ENCODE measurements at regions not wholly inside any gene's neighbourhood (a gene's known extent, or its start where the extent isn't known, plus 50 kb on each side); places are given as distances from the start of the nearest gene placed in this dataset.
"Not testable (repeated sequence)": the region's sequence is repeated elsewhere in the genome, so short reads cannot be mapped to it uniquely, and the experiment has no call there.

DNA sequence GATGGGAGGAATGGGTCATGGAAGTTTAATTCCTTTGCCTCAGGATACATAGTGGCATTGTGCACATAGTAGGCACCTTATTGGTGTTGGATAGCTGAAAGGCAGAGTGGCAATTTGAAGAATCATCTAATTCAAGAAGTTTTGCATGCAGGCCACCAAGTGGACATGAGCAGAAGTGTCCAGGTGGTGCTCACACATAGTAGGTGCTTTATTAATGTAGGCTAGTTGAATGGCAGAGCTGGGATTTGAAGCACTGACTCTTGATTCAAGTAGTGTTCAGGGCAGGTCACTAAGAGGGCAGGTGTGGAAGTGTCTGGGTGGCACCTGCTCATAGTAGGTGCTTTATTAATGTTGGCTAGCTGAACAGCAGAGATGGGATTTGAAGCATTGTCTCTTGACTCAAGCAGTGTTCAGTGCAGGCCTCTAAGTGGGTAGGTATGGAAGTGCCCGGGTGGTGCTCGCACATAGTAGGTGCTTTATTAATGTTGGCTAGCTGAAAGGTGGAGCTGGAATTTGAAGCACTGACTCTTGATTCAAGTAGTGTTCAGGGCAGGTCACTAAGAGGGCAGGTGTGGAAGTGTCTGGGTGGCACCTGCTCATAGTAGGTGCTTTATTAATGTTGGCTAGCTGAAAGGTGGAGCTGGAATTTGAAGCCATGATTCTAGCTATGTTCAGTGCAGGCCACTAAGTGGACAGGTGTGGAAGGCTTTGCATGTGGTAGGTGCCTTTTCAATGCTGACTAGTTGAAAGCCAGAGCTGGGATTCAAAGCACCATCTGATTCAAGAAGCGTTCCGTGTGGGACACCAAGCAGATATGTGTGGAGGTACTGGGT is 58.3 kb upstream of the SORCS2 start:
- WGBS, 2 experiments (ENCODE audit: insufficient coverage in 2 of 2): 87 to 100% methylated on average over 2 to 4 of the region's 4 CpGs
- H3K4me3 ChIP-seq (ENCODE audit: extremely low read depth, insufficient read depth, low read length, poor library complexity, severe bottlenecking); H3K27ac ChIP-seq (ENCODE audit: low read depth, low read length, severe bottlenecking); H3K36me3 ChIP-seq (ENCODE audit: control insufficient read depth, insufficient read depth, low read length); H3K9me3 ChIP-seq (ENCODE audit: control insufficient read depth, low read length): not testable (repeated sequence)
- H3K4me1 ChIP-seq (ENCODE audit: control insufficient read depth, insufficient read depth, low read length, poor library complexity, severe bottlenecking): peaks cover 16% of the 10 kb centered on the region

GRCh38 chr4:7132730-7133582 is 59.4 kb upstream of the SORCS2 start:
- Histone ChIP-seq H3K4me1 (ENCODE audit: control insufficient read depth, insufficient read depth, low read length, poor library complexity, severe bottlenecking) (peaks cover 16% of the 10 kb centered on the region), H3K9me3 (ENCODE audit: control insufficient read depth, low read length) (peaks cover 4% of the 10 kb centered on the region), H3K4me3 (ENCODE audit: extremely low read depth, insufficient read depth, low read length, poor library complexity, severe bottlenecking) (no peak overlapping the region), H3K36me3 (ENCODE audit: control insufficient read depth, insufficient read depth, low read length) (no peaks in the 10 kb centered on the region), H3K27ac (ENCODE audit: low read depth, low read length, severe bottlenecking) (no peak overlapping the region)
- WGBS, 2 experiments (ENCODE audit: insufficient coverage in 2 of 2): 97% methylated on average over 4 of the region's 4 CpGs

- Histone ChIP-seq H3K4me1 (ENCODE audit: control insufficient read depth, insufficient read depth, low read length, poor library complexity, severe bottlenecking) (peaks cover 16% of the 10 kb centered on the region), H3K27ac (ENCODE audit: low read depth, low read length, severe bottlenecking) (no peak overlapping the region), H3K36me3 (ENCODE audit: control insufficient read depth, insufficient read depth, low read length) (no peaks in the 10 kb centered on the region), H3K4me3 (ENCODE audit: extremely low read depth, insufficient read depth, low read length, poor library complexity, severe bottlenecking) (no peak overlapping the region), H3K9me3 (ENCODE audit: control insufficient read depth, low read length) (peaks cover 4% of the 10 kb centered on the region)
- 74 to 90% methylated on average over 7 to 8 of the region's 11 CpGs for WGBS, 2 experiments (ENCODE audit: insufficient coverage in 2 of 2)
Measured at GRCh38 chr4:7132249-7132648, 60.1 kb upstream of the SORCS2 start.

GRCh38 chr4:7131498-7132031 is 60.8 kb upstream of the SORCS2 start:
- Histone ChIP-seq H3K27ac (ENCODE audit: low read depth, low read length, severe bottlenecking) (no peak overlapping the region), H3K36me3 (ENCODE audit: control insufficient read depth, insufficient read depth, low read length) (no peaks in the 10 kb centered on the region), H3K4me3 (ENCODE audit: extremely low read depth, insufficient read depth, low read length, poor library complexity, severe bottlenecking) (no peak overlapping the region), H3K9me3 (ENCODE audit: control insufficient read depth, low read length) (peaks cover 4% of the 10 kb centered on the region), H3K4me1 (ENCODE audit: control insufficient read depth, insufficient read depth, low read length, poor library complexity, severe bottlenecking) (peaks cover 16% of the 10 kb centered on the region)
- 64 to 67% methylated on average over 3 of the region's 3 CpGs for WGBS, 2 experiments (ENCODE audit: insufficient coverage in 2 of 2)

DNA sequence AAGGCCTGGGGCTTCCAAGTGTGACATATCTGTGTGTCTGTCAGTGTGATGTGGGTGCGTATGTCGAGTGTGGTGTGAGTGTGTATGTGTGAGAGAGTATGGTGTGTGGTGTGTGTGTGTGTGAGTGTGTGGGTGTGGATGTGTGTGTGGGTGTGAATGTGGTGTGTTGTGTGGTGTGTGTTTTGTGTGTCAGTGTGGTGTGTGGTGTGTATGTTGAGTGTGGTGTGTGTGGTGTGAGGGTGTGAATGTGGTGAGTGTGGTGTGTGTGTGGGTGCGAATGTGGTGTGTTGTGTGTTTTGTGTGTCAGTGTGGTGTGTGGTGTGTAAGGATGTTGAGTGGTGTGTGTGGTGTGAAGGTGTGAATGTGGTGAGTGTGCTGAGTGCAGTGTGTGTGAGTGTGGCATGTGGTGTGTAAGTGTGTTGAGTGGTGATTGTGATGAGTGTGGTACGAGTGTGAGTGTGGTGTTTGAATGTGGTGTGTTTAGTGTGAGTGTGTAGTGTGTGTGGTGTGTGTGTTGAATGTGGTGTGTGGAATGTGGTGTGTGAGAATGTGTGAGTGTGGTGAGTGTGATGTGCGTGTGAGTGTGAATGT is 61.6 kb upstream of the SORCS2 start:
- Histone ChIP-seq H3K4me3 (ENCODE audit: extremely low read depth, insufficient read depth, low read length, poor library complexity, severe bottlenecking) (no peak overlapping the region), H3K27ac (ENCODE audit: low read depth, low read length, severe bottlenecking) (no peak overlapping the region), H3K9me3 (ENCODE audit: control insufficient read depth, low read length) (peaks cover 4% of the 10 kb centered on the region), H3K4me1 (ENCODE audit: control insufficient read depth, insufficient read depth, low read length, poor library complexity, severe bottlenecking) (peaks cover 16% of the 10 kb centered on the region), H3K36me3 (ENCODE audit: control insufficient read depth, insufficient read depth, low read length) (no peaks in the 10 kb centered on the region)
- 90 to 93% methylated on average over 5 of the region's 5 CpGs for WGBS, 2 experiments (ENCODE audit: insufficient coverage in 2 of 2)

DNA sequence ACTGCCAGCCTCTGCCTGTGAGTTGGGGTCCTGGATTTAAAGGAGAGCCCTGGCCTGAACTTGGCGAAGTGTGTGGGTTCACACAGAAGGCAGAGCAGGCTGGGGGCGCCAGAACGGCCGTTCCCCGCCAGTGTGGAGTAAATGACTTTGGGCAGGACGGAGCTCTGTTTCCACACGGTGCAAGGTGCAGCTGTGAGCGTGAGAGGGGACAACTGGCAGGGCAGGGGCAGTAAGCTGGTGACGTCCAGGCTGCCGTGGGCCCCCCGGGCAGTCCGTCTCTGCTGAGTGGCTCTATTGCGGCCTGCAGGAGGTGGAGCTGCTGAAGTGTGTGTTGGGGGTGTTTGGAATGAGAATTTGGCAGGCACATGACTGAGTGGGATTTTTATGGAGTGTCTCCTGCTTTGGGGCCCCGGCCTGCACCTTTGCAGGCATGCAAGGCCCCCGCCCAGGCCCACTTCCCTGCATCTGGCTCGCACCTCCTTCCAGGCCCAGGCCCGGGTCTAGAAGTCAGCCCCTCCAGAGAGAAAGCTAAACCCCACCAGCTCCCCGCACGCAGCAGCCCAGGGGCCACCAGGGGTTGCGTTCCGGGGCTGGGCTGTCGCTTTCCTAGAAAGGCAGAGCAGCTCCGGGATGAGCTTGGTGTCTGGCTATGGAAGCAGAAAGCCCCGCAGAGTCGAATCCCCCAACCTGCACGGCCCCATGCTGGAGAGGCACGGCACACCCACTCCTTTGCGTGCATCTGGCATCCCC is 62.2 kb upstream of the GRPEL1 start:
- Histone ChIP-seq H3K9me3 (ENCODE audit: control insufficient read depth, low read length) (peaks cover 4% of the 10 kb centered on the region), H3K27ac (ENCODE audit: low read depth, low read length, severe bottlenecking) (no peak overlapping the region), H3K36me3 (ENCODE audit: control insufficient read depth, insufficient read depth, low read length) (no peaks in the 10 kb centered on the region), H3K4me3 (ENCODE audit: extremely low read depth, insufficient read depth, low read length, poor library complexity, severe bottlenecking) (no peak overlapping the region), H3K4me1 (ENCODE audit: control insufficient read depth, insufficient read depth, low read length, poor library complexity, severe bottlenecking) (peaks cover 14% of the 10 kb centered on the region)
- 88 to 90% methylated on average over 19 to 28 of the region's 28 CpGs for WGBS, 2 experiments (ENCODE audit: insufficient coverage in 2 of 2)

DNA sequence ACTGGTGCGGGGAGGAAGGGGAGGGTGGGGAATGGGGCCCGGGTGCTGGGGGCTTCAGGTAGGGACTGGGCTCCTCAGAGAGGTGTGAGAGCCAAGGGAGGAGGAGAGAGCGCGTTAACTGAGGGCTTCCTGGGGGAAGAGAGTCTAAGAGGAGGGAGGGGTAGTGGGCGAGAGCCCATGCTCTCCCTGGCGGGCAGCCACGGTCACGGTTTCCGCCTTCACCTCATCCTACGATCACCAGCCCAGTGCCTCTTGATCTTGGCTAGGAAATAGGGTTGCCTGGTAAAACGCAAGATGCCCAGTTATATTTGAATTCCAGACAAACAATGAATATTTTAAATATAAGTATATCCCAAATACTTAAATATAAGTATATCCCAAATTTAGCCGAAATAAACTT is 60.8 kb upstream of the GRPEL1 start:
- no peaks in the 10 kb centered on the region for H3K36me3 ChIP-seq (ENCODE audit: control insufficient read depth, insufficient read depth, low read length)
- peaks cover 15% of the 10 kb centered on the region for H3K4me1 ChIP-seq (ENCODE audit: control insufficient read depth, insufficient read depth, low read length, poor library complexity, severe bottlenecking)
- H3K9me3 ChIP-seq (ENCODE audit: control insufficient read depth, low read length): peaks cover 4% of the 10 kb centered on the region
- no peak overlapping the region for H3K4me3 ChIP-seq (ENCODE audit: extremely low read depth, insufficient read depth, low read length, poor library complexity, severe bottlenecking)
- H3K27ac ChIP-seq (ENCODE audit: low read depth, low read length, severe bottlenecking): no peak overlapping the region
- WGBS, 2 experiments (ENCODE audit: insufficient coverage in 2 of 2): 80 to 100% methylated on average over 2 to 7 of the region's 12 CpGs

DNA sequence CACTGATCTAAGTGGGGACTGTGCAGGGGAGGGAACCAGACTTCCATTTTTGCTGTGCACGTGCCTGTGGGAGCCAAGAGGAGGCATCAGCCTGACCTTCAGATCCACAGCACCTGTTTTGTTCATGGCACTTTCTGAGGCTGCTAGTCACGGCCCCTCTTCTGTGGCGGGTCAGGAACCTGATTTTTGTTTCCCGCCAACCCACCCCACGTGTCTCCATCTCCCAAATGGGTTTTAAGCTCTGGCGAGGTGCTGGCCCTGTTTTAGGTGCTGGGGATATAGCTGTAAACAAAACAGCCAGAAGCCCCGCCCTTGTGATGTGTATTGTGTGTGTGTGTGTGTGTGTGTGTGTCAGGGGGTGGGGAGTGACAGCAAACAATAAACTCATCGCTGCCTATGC is 60.4 kb upstream of the GRPEL1 start:
- Histone ChIP-seq H3K4me1 (ENCODE audit: control insufficient read depth, insufficient read depth, low read length, poor library complexity, severe bottlenecking) (peaks cover 15% of the 10 kb centered on the region), H3K9me3 (ENCODE audit: control insufficient read depth, low read length) (peaks cover 4% of the 10 kb centered on the region), H3K27ac (ENCODE audit: low read depth, low read length, severe bottlenecking) (no peak overlapping the region), H3K4me3 (ENCODE audit: extremely low read depth, insufficient read depth, low read length, poor library complexity, severe bottlenecking) (no peak overlapping the region), H3K36me3 (ENCODE audit: control insufficient read depth, insufficient read depth, low read length) (no peaks in the 10 kb centered on the region)
- WGBS, 2 experiments (ENCODE audit: insufficient coverage in 2 of 2): 86 to 95% methylated on average over 3 to 8 of the region's 8 CpGs

- no peaks in the 10 kb centered on the region for H3K9me3 ChIP-seq (ENCODE audit: control insufficient read depth, low read length)
- 88 to 99% methylated on average over 12 to 17 of the region's 18 CpGs for WGBS, 2 experiments (ENCODE audit: insufficient coverage in 2 of 2)
- peaks cover 15% of the 10 kb centered on the region for H3K4me1 ChIP-seq (ENCODE audit: control insufficient read depth, insufficient read depth, low read length, poor library complexity, severe bottlenecking)
- no peak overlapping the region for H3K27ac ChIP-seq (ENCODE audit: low read depth, low read length, severe bottlenecking)
- H3K4me3 ChIP-seq (ENCODE audit: extremely low read depth, insufficient read depth, low read length, poor library complexity, severe bottlenecking): no peak overlapping the region
- H3K36me3 ChIP-seq (ENCODE audit: control insufficient read depth, insufficient read depth, low read length): no peaks in the 10 kb centered on the region
Measured at GRCh38 chr4:7127576-7127975, 59.7 kb upstream of the GRPEL1 start.

GRCh38 chr4:7126981-7127380 is 59.1 kb upstream of the GRPEL1 start:
- Histone ChIP-seq H3K36me3 (ENCODE audit: control insufficient read depth, insufficient read depth, low read length) (no peaks in the 10 kb centered on the region), H3K4me1 (ENCODE audit: control insufficient read depth, insufficient read depth, low read length, poor library complexity, severe bottlenecking) (peaks cover 15% of the 10 kb centered on the region), H3K4me3 (ENCODE audit: extremely low read depth, insufficient read depth, low read length, poor library complexity, severe bottlenecking) (no peak overlapping the region), H3K27ac (ENCODE audit: low read depth, low read length, severe bottlenecking) (no peak overlapping the region), H3K9me3 (ENCODE audit: control insufficient read depth, low read length) (no peaks in the 10 kb centered on the region)
- WGBS, 2 experiments (ENCODE audit: insufficient coverage in 2 of 2): 93 to 96% methylated on average over 8 of the region's 8 CpGs

All from mesodermal cell (in vitro differentiated cells).